GM12892 (cell line): ENCODE measurements at regions not wholly inside any gene's neighbourhood (a gene's known extent, or its start where the extent isn't known, plus 50 kb on each side); places are given as distances from the start of the nearest gene placed in this dataset.

Source experiments
- POLR2A ChIP-seq: IDR thresholded peaks from 2 replicates; pipeline ENCODE4 v1.6.1; 2011; ENCODE audit warnings: low read depth, low read length, control low read depth
- POLR2AphosphoS5 ChIP-seq: IDR thresholded peaks from 2 replicates; pipeline ENCODE4 v1.6.1; 2011; ENCODE audit warnings: low read depth, low read length, control low read depth

DNA sequence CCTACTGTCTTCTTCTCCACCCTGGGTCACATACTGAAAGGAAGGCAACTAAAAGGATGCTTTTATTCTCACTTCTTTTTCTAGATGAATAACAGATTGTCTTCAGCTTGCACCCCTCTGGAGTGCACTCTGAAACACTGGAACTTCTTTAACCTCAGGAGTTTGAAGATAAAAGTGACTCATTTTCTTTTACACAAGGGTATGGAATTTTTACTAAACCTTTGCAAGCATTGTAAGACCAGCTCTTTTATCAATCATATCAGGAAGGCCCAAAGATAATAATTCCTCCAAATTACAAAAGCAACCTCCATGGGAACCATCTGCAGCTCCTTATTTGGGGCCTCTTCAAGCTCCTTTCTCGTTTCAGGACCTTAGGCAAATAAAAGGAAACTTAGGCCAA lies 193.5 kb upstream of the KIF2B start:
- no peak for TF ChIP-seq POLR2A
- TF ChIP-seq POLR2AphosphoS5: no peak
